Lower leg skin (tissue), 3 donors: ENCODE measurements at regions not wholly inside any gene's neighbourhood (a gene's known extent, or its start where the extent isn't known, plus 50 kb on each side); places are given as distances from the start of the nearest gene placed in this dataset.

Source experiments
- CTCF ChIP-seq, 3 donors: fragments of 450-650 bp; IDR thresholded peaks; one replicate each; pipeline ENCODE4 v1.5.1; 2016; ENCODE audit warnings: antibody characterized with exemption in 3 of 3, mild to moderate bottlenecking in 3 of 3, moderate library complexity in 2 of 3
- POLR2A ChIP-seq, 2 donors: fragments of 450-650 bp; IDR thresholded peaks; one replicate each; pipeline ENCODE4 v1.6.1; 2016 to 2017; ENCODE audit warnings: antibody characterized with exemption in 2 of 2, mild to moderate bottlenecking in 1 of 2, moderate library complexity in 1 of 2

- no peak for TF ChIP-seq CTCF (IDR thresholded peaks at IDR 0.05)
- TF ChIP-seq POLR2A (IDR thresholded peaks at IDR 0.05) = no peak
Observed at GRCh38 chr13:74841651-74842050, 640.3 kb downstream of the TBC1D4 start.
